MM.1S (cell line): ENCODE measurements at regions not wholly inside any gene's neighbourhood (a gene's known extent, or its start where the extent isn't known, plus 50 kb on each side); places are given as distances from the start of the nearest gene placed in this dataset.

ENCODE experiments used
- DNase-seq: peaks from one replicate; pipeline ENCODE4 v3.0.0-alpha.2; 2015
- H2AFZ ChIP-seq: fragments of 300-600 bp; sonication (generic); 2 replicates; pipeline ENCODE4 v1.6.0; 2016; ENCODE audit warnings: antibody characterized with exemption, low read length
- H3F3A ChIP-seq: fragments of 300-600 bp; sonication (generic); 2 replicates; pipeline ENCODE4 v1.6.1; 2016; ENCODE audit warnings: mild to moderate bottlenecking, antibody characterized with exemption, low read length, moderate library complexity, mixed read lengths; ENCODE audit not compliant: insufficient read depth
- H3K27ac ChIP-seq: fragments of 300-600 bp; sonication (generic); 2 replicates; pipeline ENCODE4 v1.5.1; 2016; ENCODE audit warnings: mild to moderate bottlenecking, low read length
- H3K27me3 ChIP-seq: fragments of 300-600 bp; sonication (generic); replicated peaks from 2 replicates; pipeline ENCODE4 v1.6.0; 2016; ENCODE audit warnings: low read length; ENCODE audit not compliant: insufficient read depth
- H3K36me3 ChIP-seq: fragments of 300-600 bp; sonication (generic); replicated peaks from 2 replicates; pipeline ENCODE4 v1.6.1; 2016; ENCODE audit warnings: mild to moderate bottlenecking, low read length, mixed read lengths; ENCODE audit not compliant: insufficient read depth
- H3K4me1 ChIP-seq: fragments of 300-600 bp; sonication (generic); 2 replicates; pipeline ENCODE4 v1.6.1; 2016; ENCODE audit warnings: low read length, mixed read lengths
- H3K4me2 ChIP-seq: fragments of 300-600 bp; sonication (generic); 2 replicates; pipeline ENCODE4 v1.6.0; 2016; ENCODE audit warnings: low read depth, low read length
- H3K4me3 ChIP-seq: fragments of 300-600 bp; sonication (generic); 2 replicates; pipeline ENCODE4 v1.5.1; 2016; ENCODE audit warnings: low read length, mixed read lengths
- H3K79me2 ChIP-seq: fragments of 300-600 bp; sonication (generic); 2 replicates; pipeline ENCODE4 v1.6.1; 2016; ENCODE audit warnings: mixed run types, low read length, mixed read lengths
- H3K9ac ChIP-seq: fragments of 300-600 bp; sonication (generic); 2 replicates; pipeline ENCODE4 v1.6.1; 2016; ENCODE audit warnings: low read length, mixed read lengths
- H3K9me2 ChIP-seq: fragments of 300-600 bp; sonication (generic); replicated peaks from 2 replicates; pipeline ENCODE4 v1.6.1; 2016; ENCODE audit warnings: mild to moderate bottlenecking, low read length, mixed read lengths; ENCODE audit not compliant: insufficient read depth
- H3K9me3 ChIP-seq: fragments of 300-600 bp; sonication (generic); replicated peaks from 2 replicates; pipeline ENCODE4 v1.6.1; 2016; ENCODE audit warnings: mild to moderate bottlenecking, low read length, mixed read lengths; ENCODE audit not compliant: insufficient read depth
- H4K20me1 ChIP-seq: fragments of 300-600 bp; sonication (generic); 2 replicates; pipeline ENCODE4 v1.6.1; 2016; ENCODE audit warnings: mild to moderate bottlenecking, low read length, moderate library complexity, mixed read lengths; ENCODE audit not compliant: insufficient read depth
- EZH2 ChIP-seq: fragments of 300-600 bp; sonication (generic); optimal IDR thresholded peaks from 2 replicates; pipeline ENCODE3; 2017; ENCODE audit warnings: low read depth, mild to moderate bottlenecking, antibody characterized with exemption, low read length, mixed read lengths
- EZH2phosphoT487 ChIP-seq: fragments of 300-600 bp; sonication (generic); IDR thresholded peaks from 2 replicates; pipeline ENCODE4 v1.6.1; 2018; ENCODE audit warnings: antibody characterized with exemption, low read length
- TF ChIP-seq, protein P1 (sequence below): fragments of 300-600 bp; sonication (generic); IDR thresholded peaks from 2 replicates; pipeline ENCODE4 v1.5.1; 2016; ENCODE audit warnings: antibody characterized with exemption, low read length, mixed read lengths

DNA sequence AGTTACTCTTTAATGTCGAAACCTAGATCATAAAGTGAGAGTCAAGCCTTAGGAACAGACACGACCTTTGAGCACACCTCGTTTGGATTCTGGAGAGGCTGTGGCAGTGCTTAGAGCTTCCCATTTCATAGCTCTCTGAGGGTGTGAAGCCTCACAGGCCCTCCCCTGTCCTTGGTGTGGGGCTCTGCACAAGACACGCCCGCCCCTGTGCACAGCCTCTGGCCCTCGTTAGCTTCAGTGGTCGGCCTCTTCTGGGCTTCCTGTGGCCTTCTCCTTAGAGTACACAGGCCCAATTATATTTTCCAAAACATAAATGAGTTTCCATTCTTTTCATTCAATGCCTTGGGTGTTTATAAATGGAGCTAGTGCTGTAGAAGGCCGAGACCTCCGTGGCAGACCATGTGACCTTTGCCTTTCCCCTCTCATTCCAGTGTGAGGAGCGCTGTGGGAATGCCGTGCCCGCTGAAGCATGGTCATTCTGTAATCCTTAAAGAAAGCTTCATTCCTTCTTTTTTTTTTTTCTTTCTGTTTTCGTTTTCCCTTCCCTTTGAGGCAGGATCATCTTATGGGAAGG, 208.6 kb downstream of the DCDC2C start:
- DNase-seq: no peak
- no peak overlapping the region for H2AFZ ChIP-seq
- no peaks in the 10 kb centered on the region for H3K9me3 ChIP-seq
- H3K4me2 ChIP-seq: no peak overlapping the region
- TF ChIP-seq EZH2phosphoT487: no peak
- no peak for TF ChIP-seq EZH2
- TF ChIP-seq, protein P1, sequence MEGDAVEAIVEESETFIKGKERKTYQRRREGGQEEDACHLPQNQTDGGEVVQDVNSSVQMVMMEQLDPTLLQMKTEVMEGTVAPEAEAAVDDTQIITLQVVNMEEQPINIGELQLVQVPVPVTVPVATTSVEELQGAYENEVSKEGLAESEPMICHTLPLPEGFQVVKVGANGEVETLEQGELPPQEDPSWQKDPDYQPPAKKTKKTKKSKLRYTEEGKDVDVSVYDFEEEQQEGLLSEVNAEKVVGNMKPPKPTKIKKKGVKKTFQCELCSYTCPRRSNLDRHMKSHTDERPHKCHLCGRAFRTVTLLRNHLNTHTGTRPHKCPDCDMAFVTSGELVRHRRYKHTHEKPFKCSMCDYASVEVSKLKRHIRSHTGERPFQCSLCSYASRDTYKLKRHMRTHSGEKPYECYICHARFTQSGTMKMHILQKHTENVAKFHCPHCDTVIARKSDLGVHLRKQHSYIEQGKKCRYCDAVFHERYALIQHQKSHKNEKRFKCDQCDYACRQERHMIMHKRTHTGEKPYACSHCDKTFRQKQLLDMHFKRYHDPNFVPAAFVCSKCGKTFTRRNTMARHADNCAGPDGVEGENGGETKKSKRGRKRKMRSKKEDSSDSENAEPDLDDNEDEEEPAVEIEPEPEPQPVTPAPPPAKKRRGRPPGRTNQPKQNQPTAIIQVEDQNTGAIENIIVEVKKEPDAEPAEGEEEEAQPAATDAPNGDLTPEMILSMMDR: no peak
- no peaks in the 10 kb centered on the region for H3K79me2 ChIP-seq
- no peaks in the 10 kb centered on the region for H3K27me3 ChIP-seq
- H3F3A ChIP-seq: no peaks in the 10 kb centered on the region
- no peaks in the 10 kb centered on the region for H3K9me2 ChIP-seq
- H4K20me1 ChIP-seq: no peaks in the 10 kb centered on the region
- H3K27ac ChIP-seq: no peak overlapping the region
- H3K9ac ChIP-seq: no peak overlapping the region
- H3K4me1 ChIP-seq: no peaks in the 10 kb centered on the region
- no peak overlapping the region for H3K4me3 ChIP-seq
- H3K36me3 ChIP-seq: no peaks in the 10 kb centered on the region

DNA sequence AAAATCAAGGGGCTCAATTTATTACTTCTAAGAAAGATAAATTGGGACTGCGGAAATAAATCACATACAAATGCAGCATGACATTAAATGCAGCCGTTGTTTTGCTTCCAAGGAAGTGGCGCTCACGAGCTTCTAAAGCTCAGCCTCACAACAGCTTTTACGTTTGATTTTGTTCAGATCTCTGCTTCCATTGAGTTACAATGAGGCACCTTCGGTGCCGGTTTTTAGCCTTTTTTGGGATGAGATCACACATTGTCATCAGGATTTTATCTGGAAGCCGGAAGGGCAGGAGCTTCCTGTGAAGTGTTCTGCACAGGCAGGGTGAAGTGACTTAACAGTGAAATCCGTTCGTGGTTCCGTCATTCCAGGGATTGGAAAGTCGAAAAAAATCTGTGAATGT, 209.8 kb downstream of the DCDC2C start:
- H3K9me2 ChIP-seq: no peaks in the 10 kb centered on the region
- H3K9ac ChIP-seq: no peak overlapping the region
- H2AFZ ChIP-seq: no peak overlapping the region
- no peak for DNase-seq
- H3K4me1 ChIP-seq: no peaks in the 10 kb centered on the region
- no peaks in the 10 kb centered on the region for H4K20me1 ChIP-seq
- H3K9me3 ChIP-seq: no peaks in the 10 kb centered on the region
- no peaks in the 10 kb centered on the region for H3F3A ChIP-seq
- no peaks in the 10 kb centered on the region for H3K79me2 ChIP-seq
- H3K4me3 ChIP-seq: no peak overlapping the region
- H3K27me3 ChIP-seq: no peaks in the 10 kb centered on the region
- H3K36me3 ChIP-seq: no peaks in the 10 kb centered on the region
- TF ChIP-seq, protein P1: no peak
- TF ChIP-seq EZH2phosphoT487 (no peak), EZH2 (no peak)
- H3K27ac ChIP-seq: no peak overlapping the region
- no peak overlapping the region for H3K4me2 ChIP-seq

DNA sequence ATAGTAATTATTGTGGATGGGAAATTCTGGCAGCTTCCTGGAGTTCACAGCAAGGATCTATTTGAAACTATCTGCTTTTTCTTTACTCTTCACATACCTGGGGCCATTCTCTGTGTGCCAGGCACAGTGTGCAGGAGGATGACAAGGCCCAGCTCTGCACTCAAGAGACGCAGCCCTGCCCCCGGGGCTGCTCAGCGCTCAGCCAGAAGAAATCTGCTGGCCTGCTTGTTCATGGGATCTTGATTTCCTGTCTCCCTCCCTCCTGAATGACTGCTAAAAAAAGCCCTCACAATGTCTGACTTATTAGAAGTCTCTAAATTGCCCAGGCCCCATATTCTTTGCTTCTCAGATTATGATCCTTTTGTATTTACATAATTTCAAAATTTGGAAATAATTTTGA, 210.9 kb downstream of the DCDC2C start:
- DNase-seq: no peak
- no peak overlapping the region for H3K4me2 ChIP-seq
- H2AFZ ChIP-seq: no peak overlapping the region
- no peaks in the 10 kb centered on the region for H3K4me1 ChIP-seq
- no peaks in the 10 kb centered on the region for H3K27me3 ChIP-seq
- TF ChIP-seq EZH2phosphoT487: no peak
- no peak for TF ChIP-seq EZH2
- TF ChIP-seq, protein P1: no peak
- H3K9me2 ChIP-seq: no peaks in the 10 kb centered on the region
- no peaks in the 10 kb centered on the region for H3F3A ChIP-seq
- H3K79me2 ChIP-seq: no peaks in the 10 kb centered on the region
- H4K20me1 ChIP-seq: no peaks in the 10 kb centered on the region
- H3K36me3 ChIP-seq: no peaks in the 10 kb centered on the region
- H3K9ac ChIP-seq: no peak overlapping the region
- H3K27ac ChIP-seq: no peak overlapping the region
- no peak overlapping the region for H3K4me3 ChIP-seq
- no peaks in the 10 kb centered on the region for H3K9me3 ChIP-seq
